Neural cell (in vitro differentiated cells): ENCODE measurements at regions not wholly inside any gene's neighbourhood (a gene's known extent, or its start where the extent isn't known, plus 50 kb on each side); places are given as distances from the start of the nearest gene placed in this dataset.

ENCODE experiments used
- H2AFZ ChIP-seq: fragments of 200-600, 300-800 bp; sonication (generic), shearing (Covaris generic); 2 replicates; pipeline ENCODE4 v1.6.0; 2014; ENCODE audit warnings: low read depth, mild to moderate bottlenecking, antibody characterized with exemption, low read length, moderate library complexity
- H3F3A ChIP-seq: fragments of 200-600 bp; shearing (Covaris generic); 2 replicates; pipeline ENCODE4 v1.6.1; 2016; ENCODE audit warnings: mild to moderate bottlenecking, moderate library complexity, mixed read lengths, antibody characterized with exemption, low read length; ENCODE audit not compliant: insufficient read depth, poor library complexity, severe bottlenecking
- H3K27ac ChIP-seq: fragments of 200-600, 300-800 bp; sonication (generic), shearing (Covaris generic); 2 replicates; pipeline ENCODE4 v1.5.1; 2014; ENCODE audit warnings: mild to moderate bottlenecking, low read length, moderate library complexity
- H3K27me3 ChIP-seq: fragments of 300-800, 200-600 bp; sonication (generic), shearing (Covaris generic); 2 replicates; pipeline ENCODE4 v1.6.0; 2014; ENCODE audit warnings: mild to moderate bottlenecking, low read depth, low read length, moderate library complexity; ENCODE audit not compliant: insufficient read depth
- H3K36me3 ChIP-seq: fragments of 300-800, 200-600 bp; sonication (generic), shearing (Covaris generic); 2 replicates; pipeline ENCODE4 v1.5.1; 2014; ENCODE audit warnings: mild to moderate bottlenecking, antibody characterized with exemption, low read length, moderate library complexity; ENCODE audit not compliant: insufficient read depth
- H3K4me2 ChIP-seq: fragments of 300-800, 200-600 bp; sonication (generic), shearing (Covaris generic); 2 replicates; pipeline ENCODE4 v1.6.0; 2014; ENCODE audit warnings: mild to moderate bottlenecking, low read length
- H3K4me3 ChIP-seq: fragments of 300-800, 200-600 bp; sonication (generic), shearing (Covaris generic); 2 replicates; pipeline ENCODE4 v1.5.1; 2014; ENCODE audit warnings: mild to moderate bottlenecking, low read length, moderate library complexity
- H3K79me2 ChIP-seq: fragments of 200-600 bp; shearing (Covaris generic); replicated peaks from 2 replicates; pipeline ENCODE4 v1.6.0; 2014; ENCODE audit warnings: mild to moderate bottlenecking, low read length, moderate library complexity; ENCODE audit not compliant: insufficient read depth
- H3K9ac ChIP-seq: fragments of 300-800, 200-600 bp; sonication (generic), shearing (Covaris generic); 2 replicates; pipeline ENCODE4 v1.6.1; 2016; ENCODE audit warnings: mild to moderate bottlenecking, low read length, mixed read lengths
- H3K9me2 ChIP-seq: fragments of 200-600 bp; shearing (Covaris generic); 2 replicates; pipeline ENCODE4 v1.6.1; 2016; ENCODE audit warnings: mild to moderate bottlenecking, low read length, mixed read lengths; ENCODE audit not compliant: insufficient read depth
- H3K9me3 ChIP-seq: fragments of 200-600, 300-800 bp; sonication (generic), shearing (Covaris generic); 2 replicates; pipeline ENCODE4 v1.6.1; 2016; ENCODE audit warnings: mild to moderate bottlenecking, mixed run types, low read length, moderate library complexity, mixed read lengths
- H4K20me1 ChIP-seq: fragments of 200-600 bp; shearing (Covaris generic); 2 replicates; pipeline ENCODE4 v1.6.1; 2016; ENCODE audit warnings: mild to moderate bottlenecking, mixed run types; ENCODE audit not compliant: insufficient read depth
- CTCF ChIP-seq: fragments of 450-650 bp; IDR thresholded peaks from 2 replicates; pipeline ENCODE4 v1.5.1; 2014; ENCODE audit warnings: antibody characterized with exemption, mild to moderate bottlenecking, moderate library complexity; ENCODE audit not compliant: poor library complexity, severe bottlenecking
- EP300 ChIP-seq: fragments of 450-650 bp; conservative IDR thresholded peaks from 2 replicates; pipeline ENCODE4 v1.6.1; 2014; ENCODE audit warnings: antibody characterized with exemption, mild to moderate bottlenecking, moderate library complexity; ENCODE audit not compliant: poor library complexity, severe bottlenecking
- EZH2 ChIP-seq: fragments of 200-600, 300-800 bp; shearing (Covaris generic), sonication (generic); IDR thresholded peaks from 2 replicates; pipeline ENCODE4 v1.6.1; 2014; ENCODE audit warnings: antibody characterized with exemption, low read length, borderline replicate concordance, mild to moderate bottlenecking; ENCODE audit not compliant: insufficient read depth, poor library complexity, severe bottlenecking
- MXI1 ChIP-seq: fragments of 450-650 bp; conservative IDR thresholded peaks from 2 replicates; pipeline ENCODE4 v1.6.1; 2014; ENCODE audit warnings: antibody characterized with exemption, mild to moderate bottlenecking; ENCODE audit not compliant: poor library complexity, severe bottlenecking
- POLR2AphosphoS5 ChIP-seq: IDR thresholded peaks from 2 replicates; pipeline ENCODE4 v1.6.1; 2012
- RAD21 ChIP-seq: fragments of 450-650 bp; conservative IDR thresholded peaks from 2 replicates; pipeline ENCODE4 v1.6.1; 2014; ENCODE audit warnings: antibody characterized with exemption, mild to moderate bottlenecking, moderate library complexity
- REST ChIP-seq: IDR thresholded peaks from 2 replicates; pipeline ENCODE4 v1.6.1; 2012; ENCODE audit warnings: borderline replicate concordance
- SMC3 ChIP-seq: fragments of 450-650 bp; conservative IDR thresholded peaks from 2 replicates; pipeline ENCODE4 v1.6.1; 2014; ENCODE audit warnings: antibody characterized with exemption, mild to moderate bottlenecking, moderate library complexity; ENCODE audit not compliant: poor library complexity
- TAF1 ChIP-seq: IDR thresholded peaks from 2 replicates; pipeline ENCODE4 v1.6.1; 2012; ENCODE audit warnings: low read depth

- no peaks in the 10 kb centered on the region for H3K9me2 ChIP-seq
- H3K9me3 ChIP-seq: no peaks in the 10 kb centered on the region
- no peaks in the 10 kb centered on the region for H3K79me2 ChIP-seq
- no peak for TF ChIP-seq TAF1
- TF ChIP-seq SMC3: no peak
- no peak for TF ChIP-seq CTCF
- no peak for TF ChIP-seq MXI1
- no peak for TF ChIP-seq REST
- no peak for TF ChIP-seq EZH2
- no peak overlapping the region for H2AFZ ChIP-seq
- H3F3A ChIP-seq: no peaks in the 10 kb centered on the region
- H4K20me1 ChIP-seq: no peaks in the 10 kb centered on the region
- H3K4me3 ChIP-seq: no peak overlapping the region
- H3K27me3 ChIP-seq: no peaks in the 10 kb centered on the region
- no peak overlapping the region for H3K27ac ChIP-seq
- H3K36me3 ChIP-seq: no peaks in the 10 kb centered on the region
- H3K4me2 ChIP-seq: no peak overlapping the region
- no peak overlapping the region for H3K9ac ChIP-seq
These were observed 325.8 kb downstream of the TENT4A start for GRCh38 chr5:7039074-7039473.

GRCh38 chr5:7040111-7040510, 326.9 kb downstream of the TENT4A start:
- no peak overlapping the region for H3K27ac ChIP-seq

DNA sequence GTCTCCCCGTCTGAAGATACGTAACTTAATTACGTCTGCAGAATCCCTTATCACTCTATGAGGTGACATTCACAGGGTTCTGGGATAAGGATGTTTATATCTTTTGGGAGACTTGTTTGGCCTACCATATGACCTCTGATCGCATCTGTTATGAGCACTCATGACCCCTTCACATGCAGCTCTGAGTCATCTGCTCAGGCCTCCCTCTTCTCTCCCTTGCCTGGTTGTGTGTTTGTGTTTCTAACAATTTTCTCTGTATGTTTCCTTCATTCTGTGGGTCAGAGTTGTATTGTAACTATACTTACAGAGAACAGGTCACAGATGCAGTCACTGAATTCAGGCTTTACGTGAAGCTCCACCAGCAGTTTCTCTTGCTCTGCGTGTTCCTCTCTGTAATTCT, 330.6 kb downstream of the TENT4A start:
- no peak overlapping the region for H3K4me3 ChIP-seq
- H3K9ac ChIP-seq: no peak overlapping the region
- no peak overlapping the region for H3K4me2 ChIP-seq
- no peaks in the 10 kb centered on the region for H3F3A ChIP-seq
- no peaks in the 10 kb centered on the region for H3K27me3 ChIP-seq
- no peaks in the 10 kb centered on the region for H3K9me2 ChIP-seq
- no peaks in the 10 kb centered on the region for H3K36me3 ChIP-seq
- H3K9me3 ChIP-seq: no peaks in the 10 kb centered on the region
- no peak overlapping the region for H3K27ac ChIP-seq
- H2AFZ ChIP-seq: no peak overlapping the region
- no peaks in the 10 kb centered on the region for H3K79me2 ChIP-seq
- no peak for TF ChIP-seq POLR2AphosphoS5
- no peak for TF ChIP-seq EZH2
- TF ChIP-seq RAD21: no peak
- no peak for TF ChIP-seq MXI1
- no peak for TF ChIP-seq EP300
- no peak for TF ChIP-seq TAF1
- TF ChIP-seq REST: no peak
- TF ChIP-seq SMC3: no peak
- TF ChIP-seq CTCF: no peak
- no peaks in the 10 kb centered on the region for H4K20me1 ChIP-seq

More at GRCh38 chr5:7040111-7040510, 326.9 kb downstream of the TENT4A start:
- no peak for TF ChIP-seq SMC3
- Histone ChIP-seq H3K4me2 (no peak overlapping the region), H3K36me3 (no peaks in the 10 kb centered on the region), H3K9ac (no peak overlapping the region), H3K9me3 (no peaks in the 10 kb centered on the region), H3K4me3 (no peak overlapping the region), H3K27me3 (no peaks in the 10 kb centered on the region), H4K20me1 (no peaks in the 10 kb centered on the region), H3K9me2 (no peaks in the 10 kb centered on the region), H3F3A (no peaks in the 10 kb centered on the region), H3K79me2 (no peaks in the 10 kb centered on the region), H2AFZ (no peak overlapping the region)
